OCI-LY3 (cell line): ENCODE measurements at regions not wholly inside any gene's neighbourhood (a gene's known extent, or its start where the extent isn't known, plus 50 kb on each side); places are given as distances from the start of the nearest gene placed in this dataset.

Experiments
- H2AFZ ChIP-seq: fragments of 200-600, 300-600 bp; shearing (Covaris generic); 2 replicates; pipeline ENCODE4 v1.6.0; 2014; ENCODE audit warnings: antibody characterized with exemption, low read depth, low read length
- H3K27ac ChIP-seq: fragments of 200-600, 300-600 bp; sonication (generic); 2 replicates; pipeline ENCODE4 v1.5.1; 2014; ENCODE audit warnings: mild to moderate bottlenecking, low read length, moderate library complexity, mixed read lengths
- H3K27me3 ChIP-seq: fragments of 200-600, 300-600 bp; sonication (generic); 2 replicates; pipeline ENCODE4 v1.6.1; 2014; ENCODE audit warnings: low read depth, low read length, mixed read lengths
- H3K36me3 ChIP-seq: fragments of 200-600, 300-600 bp; sonication (generic); replicated peaks from 2 replicates; pipeline ENCODE3; 2014; ENCODE audit warnings: low read depth, low read length, mixed read lengths
- H3K4me1 ChIP-seq: fragments of 300-600, 200-600 bp; sonication (generic); 2 replicates; pipeline ENCODE4 v1.6.1; 2014; ENCODE audit warnings: low read length, mixed read lengths
- H3K4me2 ChIP-seq: fragments of 200-600, 300-600 bp; sonication (generic); 2 replicates; pipeline ENCODE4 v1.6.1; 2014; ENCODE audit warnings: low read length, mixed read lengths
- H3K4me3 ChIP-seq: fragments of 300-600, 200-600 bp; sonication (generic); 2 replicates; pipeline ENCODE4 v1.5.1; 2014; ENCODE audit warnings: antibody characterized with exemption, mild to moderate bottlenecking, low read length, moderate library complexity
- H3K79me2 ChIP-seq: fragments of 300-600, 200-600 bp; shearing (Covaris generic); 2 replicates; pipeline ENCODE4 v1.6.1; 2014; ENCODE audit warnings: mild to moderate bottlenecking, low read length, mixed read lengths
- H3K9ac ChIP-seq: fragments of 300-600, 200-600 bp; shearing (Covaris generic); 2 replicates; pipeline ENCODE4 v1.6.0; 2014; ENCODE audit warnings: mild to moderate bottlenecking, low read length, moderate library complexity
- H3K9me3 ChIP-seq: fragments of 200-600, 300-600 bp; shearing (Covaris generic); 2 replicates; pipeline ENCODE4 v1.6.1; 2014; ENCODE audit warnings: low read length, mixed read lengths; ENCODE audit not compliant: insufficient read depth
- H4K20me1 ChIP-seq: fragments of 200-600, 300-600 bp; sonication (generic); 2 replicates; pipeline ENCODE4 v1.6.1; 2016; ENCODE audit warnings: low read length, mixed read lengths; ENCODE audit not compliant: insufficient read depth
- CTCF ChIP-seq: fragments of 200-600, 300-600 bp; sonication (generic); IDR thresholded peaks from 2 replicates; pipeline ENCODE4 v1.5.1; 2014; ENCODE audit warnings: antibody characterized with exemption, low read length, low read depth
- EZH2phosphoT487 ChIP-seq: fragments of 200-600 bp; shearing (Covaris generic); IDR thresholded peaks from 2 replicates; pipeline ENCODE4 v1.6.1; 2018; ENCODE audit warnings: antibody characterized with exemption, mixed run types, low read depth

DNA sequence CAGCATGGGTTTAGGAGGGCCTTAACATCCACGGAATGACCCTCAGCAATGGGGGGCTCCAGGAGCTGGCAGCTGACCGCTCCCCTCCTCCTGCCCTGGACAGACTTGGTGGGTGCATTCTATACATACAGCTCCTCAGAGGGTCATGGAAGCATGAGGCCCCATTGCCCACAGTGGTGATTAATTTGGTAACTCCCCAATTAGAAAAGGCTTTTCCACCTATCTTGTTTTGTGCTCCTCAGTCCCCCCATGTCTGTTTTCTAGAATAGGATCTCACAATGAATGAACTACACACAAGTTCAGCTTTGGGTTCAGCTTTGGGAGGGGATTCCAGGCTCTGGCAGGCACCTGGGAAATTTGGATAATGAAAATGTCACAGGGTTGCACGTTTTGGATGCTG, 707.8 kb downstream of the UQCRFS1 start:
- H3K4me3 ChIP-seq = no peak overlapping the region
- TF ChIP-seq CTCF (no peak), EZH2phosphoT487 (no peak)
- no peaks in the 10 kb centered on the region for H3K79me2 ChIP-seq
- H4K20me1 ChIP-seq = no peaks in the 10 kb centered on the region
- H2AFZ ChIP-seq = no peak overlapping the region
- peaks cover 34% of the 10 kb centered on the region for H3K4me1 ChIP-seq
- H3K9ac ChIP-seq = no peak overlapping the region
- H3K27ac ChIP-seq = no peak overlapping the region
- no peaks in the 10 kb centered on the region for H3K9me3 ChIP-seq
- H3K4me2 ChIP-seq = no peak overlapping the region
- no peaks in the 10 kb centered on the region for H3K36me3 ChIP-seq
- no peaks in the 10 kb centered on the region for H3K27me3 ChIP-seq

- H3K4me2 ChIP-seq = no peak overlapping the region
- no peaks in the 10 kb centered on the region for H4K20me1 ChIP-seq
- H3K9me3 ChIP-seq = no peaks in the 10 kb centered on the region
- H2AFZ ChIP-seq = 0 out of 2 replicates have a peak overlapping the region, but pooled peaks have one; percentile 0
- H3K27ac ChIP-seq = no peak overlapping the region
- no peaks in the 10 kb centered on the region for H3K79me2 ChIP-seq
- no peaks in the 10 kb centered on the region for H3K27me3 ChIP-seq
- no peak overlapping the region for H3K4me3 ChIP-seq
- H3K9ac ChIP-seq = no peak overlapping the region
- H3K4me1 ChIP-seq = peaks cover 34% of the 10 kb centered on the region
- TF ChIP-seq CTCF (no peak), EZH2phosphoT487 (no peak)
- no peaks in the 10 kb centered on the region for H3K36me3 ChIP-seq
These were observed 708.2 kb downstream of the UQCRFS1 start for GRCh38 chr19:28504727-28505126.

DNA sequence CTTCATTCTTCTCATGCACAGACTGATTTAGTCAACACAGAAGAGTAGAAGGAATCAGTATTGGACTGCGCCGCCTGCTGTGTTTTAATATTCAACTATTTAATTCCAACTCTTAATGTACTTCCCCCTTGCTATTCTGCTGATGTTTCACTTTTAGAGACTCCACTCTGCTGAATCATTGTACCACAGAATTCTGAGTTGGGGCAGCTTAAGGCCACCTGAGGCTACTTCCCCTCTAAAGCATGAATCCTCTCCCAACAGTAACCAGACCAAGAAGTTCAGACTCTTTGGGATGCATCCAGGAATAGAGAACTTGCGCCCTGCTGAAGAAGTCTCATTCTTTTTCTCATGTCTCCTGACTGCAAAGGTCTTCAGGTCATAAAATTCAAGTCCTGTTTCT, 708.8 kb downstream of the UQCRFS1 start:
- no peaks in the 10 kb centered on the region for H3K79me2 ChIP-seq
- no peaks in the 10 kb centered on the region for H4K20me1 ChIP-seq
- H3K27ac ChIP-seq = peak overlapping the region; percentile 7; the same call in 1 of the 2 replicates
- no peaks in the 10 kb centered on the region for H3K9me3 ChIP-seq
- H3K36me3 ChIP-seq = no peaks in the 10 kb centered on the region
- TF ChIP-seq CTCF = no peak
- no peak for TF ChIP-seq EZH2phosphoT487
- H3K4me2 ChIP-seq = peak overlapping the region; percentile 4; the same call in 1 of the 2 replicates
- peaks cover 36% of the 10 kb centered on the region for H3K4me1 ChIP-seq
- H2AFZ ChIP-seq = 0 out of 2 replicates have a peak overlapping the region, but pooled peaks have one; percentile 0
- H3K27me3 ChIP-seq = no peaks in the 10 kb centered on the region
- no peak overlapping the region for H3K4me3 ChIP-seq
- H3K9ac ChIP-seq = no peak overlapping the region

- Histone ChIP-seq H3K9ac (no peak overlapping the region), H3K4me1 (peaks cover 41% of the 10 kb centered on the region), H3K27ac (no peak overlapping the region), H3K4me3 (no peak overlapping the region), H4K20me1 (no peaks in the 10 kb centered on the region), H3K27me3 (no peaks in the 10 kb centered on the region), H3K36me3 (no peaks in the 10 kb centered on the region), H3K9me3 (no peaks in the 10 kb centered on the region), H3K4me2 (no peak overlapping the region), H3K79me2 (no peaks in the 10 kb centered on the region), H2AFZ (no peak overlapping the region)
- TF ChIP-seq CTCF (no peak), EZH2phosphoT487 (no peak)
These were observed 709.8 kb downstream of the UQCRFS1 start for GRCh38 chr19:28502879-28503734.
